ENCODE measurements at regions not wholly inside any gene's neighbourhood (a gene's known extent, or its start where the extent isn't known, plus 50 kb on each side); places are given as distances from the start of the nearest gene placed in this dataset.

- Histone ChIP-seq H3K36me3 (ENCODE audit: insufficient read depth in 1 of 2, low read depth in 1 of 2) (no peaks in the 10 kb centered on the region), H3K4me1 (no peaks in the 10 kb centered on the region), H3K27me3 (ENCODE audit: insufficient read depth in 3 of 3, low read length in 2 of 3) (no peaks in the 10 kb centered on the region), H3K4me3 (no peak overlapping the region), H3K27ac (no peak overlapping the region), H3K9me3 (no peaks in the 10 kb centered on the region)
- no peak for ATAC-seq
- no peak for DNase-seq
- TF ChIP-seq CTCF (IDR thresholded peaks at IDR 0.05), result no peak
- 23 to 43% (median 24%) methylated on average over 4 of the region's 4 CpGs for WGBS, 3 donors
- intact Hi-C loops (cut with DNase I), result no loop called here
Measured at GRCh38 chr5:127184851-127185250, 105.7 kb upstream of the MEGF10 start.

- DNase-seq, result no peak
- intact Hi-C loops (cut with DNase I), result no loop called here
- Histone ChIP-seq H3K27ac (no peak overlapping the region), H3K27me3 (ENCODE audit: insufficient read depth in 3 of 3, low read length in 2 of 3) (no peaks in the 10 kb centered on the region), H3K36me3 (ENCODE audit: insufficient read depth in 1 of 2, low read depth in 1 of 2) (no peaks in the 10 kb centered on the region), H3K9me3 (no peaks in the 10 kb centered on the region), H3K4me1 (no peaks in the 10 kb centered on the region), H3K4me3 (no peak overlapping the region)
- 53 to 61% (median 60%) methylated on average over 6 of the region's 6 CpGs for WGBS, 3 donors
- ATAC-seq, result no peak
- no peak for TF ChIP-seq CTCF (IDR thresholded peaks at IDR 0.05)
Measured at GRCh38 chr5:127186657-127187056, 103.9 kb upstream of the MEGF10 start.

- no peak overlapping the region for H3K27ac ChIP-seq
- no peaks in the 10 kb centered on the region for H3K36me3 ChIP-seq (ENCODE audit: insufficient read depth in 1 of 2, low read depth in 1 of 2)
- no peak for DNase-seq
- no peak for TF ChIP-seq CTCF (IDR thresholded peaks at IDR 0.05)
- intact Hi-C loops (cut with DNase I), result no loop called here
- no peak overlapping the region for H3K4me3 ChIP-seq
- no peaks in the 10 kb centered on the region for H3K27me3 ChIP-seq (ENCODE audit: insufficient read depth in 3 of 3, low read length in 2 of 3)
- WGBS, 3 donors, result 23 to 42% (median 27%) methylated on average over 5 of the region's 5 CpGs
- ATAC-seq, result no peak
- H3K9me3 ChIP-seq, result no peaks in the 10 kb centered on the region
- no peaks in the 10 kb centered on the region for H3K4me1 ChIP-seq
Measured at GRCh38 chr5:127187706-127188105, 102.9 kb upstream of the MEGF10 start.

GRCh38 chr5:127192150-127192549, 98.4 kb upstream of the MEGF10 start:
- Histone ChIP-seq H3K9me3 (no peaks in the 10 kb centered on the region), H3K36me3 (ENCODE audit: insufficient read depth in 1 of 2, low read depth in 1 of 2) (no peaks in the 10 kb centered on the region), H3K4me1 (no peaks in the 10 kb centered on the region), H3K27me3 (ENCODE audit: insufficient read depth in 3 of 3, low read length in 2 of 3) (peaks cover 0 to 2% (median 0%) of the 10 kb centered on the region in 3 donors), H3K4me3 (no peak overlapping the region), H3K27ac (no peak overlapping the region)
- no peak for TF ChIP-seq CTCF (IDR thresholded peaks at IDR 0.05)
- intact Hi-C loops (cut with DNase I), result no loop called here
- WGBS, 3 donors, result 93 to 96% (median 93%) methylated on average over 3 of the region's 3 CpGs
- DNase-seq (no peak), ATAC-seq (no peak)

- DNase-seq (no peak), ATAC-seq (no peak)
- Histone ChIP-seq H3K4me1 (no peaks in the 10 kb centered on the region), H3K27me3 (ENCODE audit: insufficient read depth in 3 of 3, low read length in 2 of 3) (peaks cover 0 to 2% (median 0%) of the 10 kb centered on the region in 3 donors), H3K36me3 (ENCODE audit: insufficient read depth in 1 of 2, low read depth in 1 of 2) (no peaks in the 10 kb centered on the region), H3K9me3 (no peaks in the 10 kb centered on the region), H3K27ac (no peak overlapping the region), H3K4me3 (no peak overlapping the region)
- WGBS, 3 donors, result 63 to 64% (median 63%) methylated on average over 3 of the region's 3 CpGs
- TF ChIP-seq CTCF (IDR thresholded peaks at IDR 0.05), result no peak
- intact Hi-C loops (cut with DNase I), result no loop called here
Measured at GRCh38 chr5:127192836-127193338, 97.7 kb upstream of the MEGF10 start.
